ENCODE measurements at regions not wholly inside any gene's neighbourhood (a gene's known extent, or its start where the extent isn't known, plus 50 kb on each side); places are given as distances from the start of the nearest gene placed in this dataset.

DNA sequence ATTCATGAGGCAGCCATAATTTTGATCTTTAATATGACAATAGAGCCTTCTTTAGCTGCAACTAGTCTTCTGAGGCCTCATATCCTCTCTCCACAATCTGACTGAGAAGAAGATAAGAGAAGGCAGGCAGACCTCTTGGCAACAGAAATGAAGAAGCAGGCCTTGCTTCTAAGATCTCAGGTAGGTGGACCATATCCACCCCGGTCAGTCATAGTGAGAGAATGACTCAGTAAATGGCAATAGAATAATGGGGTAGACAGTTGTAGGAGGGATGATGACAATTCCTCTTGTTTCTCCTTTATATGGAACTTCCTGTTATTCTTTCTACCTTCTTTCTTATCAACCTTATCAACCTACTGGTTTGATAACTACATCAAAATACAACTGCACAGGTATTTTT lies 246.7 kb upstream of the G2E3 start:
- H3K4me3 Mint-ChIP-seq = no peak overlapping the region
- H3K4me1 Mint-ChIP-seq = no peaks in the 10 kb centered on the region
- no peaks in the 10 kb centered on the region for H3K36me3 Mint-ChIP-seq (ENCODE audit: low read depth)
- H3K27me3 Mint-ChIP-seq (ENCODE audit: low read depth) = no peaks in the 10 kb centered on the region
- no peak overlapping the region for H3K27ac Mint-ChIP-seq
- TF ChIP-seq, protein P1, sequence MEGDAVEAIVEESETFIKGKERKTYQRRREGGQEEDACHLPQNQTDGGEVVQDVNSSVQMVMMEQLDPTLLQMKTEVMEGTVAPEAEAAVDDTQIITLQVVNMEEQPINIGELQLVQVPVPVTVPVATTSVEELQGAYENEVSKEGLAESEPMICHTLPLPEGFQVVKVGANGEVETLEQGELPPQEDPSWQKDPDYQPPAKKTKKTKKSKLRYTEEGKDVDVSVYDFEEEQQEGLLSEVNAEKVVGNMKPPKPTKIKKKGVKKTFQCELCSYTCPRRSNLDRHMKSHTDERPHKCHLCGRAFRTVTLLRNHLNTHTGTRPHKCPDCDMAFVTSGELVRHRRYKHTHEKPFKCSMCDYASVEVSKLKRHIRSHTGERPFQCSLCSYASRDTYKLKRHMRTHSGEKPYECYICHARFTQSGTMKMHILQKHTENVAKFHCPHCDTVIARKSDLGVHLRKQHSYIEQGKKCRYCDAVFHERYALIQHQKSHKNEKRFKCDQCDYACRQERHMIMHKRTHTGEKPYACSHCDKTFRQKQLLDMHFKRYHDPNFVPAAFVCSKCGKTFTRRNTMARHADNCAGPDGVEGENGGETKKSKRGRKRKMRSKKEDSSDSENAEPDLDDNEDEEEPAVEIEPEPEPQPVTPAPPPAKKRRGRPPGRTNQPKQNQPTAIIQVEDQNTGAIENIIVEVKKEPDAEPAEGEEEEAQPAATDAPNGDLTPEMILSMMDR (IDR thresholded peaks at IDR 0.05; ENCODE audit: unreplicated experiment in 3 of 3) = no peak
- peaks cover 7% of the 10 kb centered on the region for H3K9me3 Mint-ChIP-seq

- TF ChIP-seq, protein P1 (IDR thresholded peaks at IDR 0.05; ENCODE audit: unreplicated experiment in 3 of 3) = no peak
- Mint-ChIP-seq H3K4me1 (no peaks in the 10 kb centered on the region), H3K4me3 (no peak overlapping the region), H3K9me3 (peaks cover 7% of the 10 kb centered on the region), H3K27me3 (ENCODE audit: low read depth) (no peaks in the 10 kb centered on the region), H3K36me3 (ENCODE audit: low read depth) (no peaks in the 10 kb centered on the region), H3K27ac (no peak overlapping the region)
These were observed 241.2 kb upstream of the G2E3 start for GRCh38 chr14:30317729-30318128.

- Mint-ChIP-seq H3K36me3 (ENCODE audit: low read depth) (no peaks in the 10 kb centered on the region), H3K27me3 (ENCODE audit: low read depth) (no peaks in the 10 kb centered on the region), H3K4me1 (no peaks in the 10 kb centered on the region), H3K9me3 (peaks cover 5% of the 10 kb centered on the region), H3K27ac (no peak overlapping the region), H3K4me3 (no peak overlapping the region)
- TF ChIP-seq, protein P1 (IDR thresholded peaks at IDR 0.05; ENCODE audit: unreplicated experiment in 3 of 3) = no peak
These were observed 236.1 kb upstream of the G2E3 start for GRCh38 chr14:30322819-30323218.

DNA sequence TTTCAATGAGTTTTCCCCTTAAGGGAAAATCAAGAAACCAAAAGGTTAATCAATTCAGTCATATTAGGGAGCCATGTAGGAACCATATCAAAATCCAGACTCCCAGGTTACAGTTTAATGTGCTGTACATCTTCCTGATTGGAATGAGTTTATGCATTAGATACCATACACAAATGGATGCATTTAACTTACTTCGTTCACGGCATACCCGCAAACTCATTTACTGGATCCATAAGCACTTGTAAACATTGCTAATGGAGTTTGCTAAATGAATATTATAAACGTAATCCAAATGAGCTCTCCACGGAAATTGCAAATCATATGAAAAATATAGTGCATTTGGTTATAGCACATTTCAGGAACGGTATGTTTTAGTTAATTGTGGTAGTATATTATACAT lies 228.9 kb upstream of the G2E3 start:
- Mint-ChIP-seq H3K36me3 (ENCODE audit: low read depth) (no peaks in the 10 kb centered on the region), H3K4me1 (no peaks in the 10 kb centered on the region), H3K9me3 (no peaks in the 10 kb centered on the region), H3K27me3 (ENCODE audit: low read depth) (no peaks in the 10 kb centered on the region), H3K4me3 (no peak overlapping the region), H3K27ac (no peak overlapping the region)
- TF ChIP-seq, protein P1 (IDR thresholded peaks at IDR 0.05; ENCODE audit: unreplicated experiment in 3 of 3) = no peak

DNA sequence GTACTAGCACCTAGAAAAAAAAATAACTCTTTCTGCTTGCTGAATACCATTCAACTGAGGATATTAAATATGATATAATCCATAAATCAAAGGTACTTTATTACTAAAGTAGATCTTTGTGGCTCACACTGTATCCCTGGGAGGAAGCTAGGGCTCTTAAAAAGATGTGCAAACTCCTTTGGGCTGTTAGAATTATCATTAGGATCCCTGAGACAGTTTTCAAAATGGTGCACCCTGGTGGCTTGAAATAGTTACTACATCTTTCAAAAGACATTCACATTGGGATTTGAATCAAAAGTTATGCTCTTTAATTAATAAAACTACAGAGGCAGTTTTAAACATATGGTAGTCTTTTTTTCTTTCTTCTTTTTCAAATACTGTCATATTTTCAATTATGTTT lies 228.5 kb upstream of the G2E3 start:
- TF ChIP-seq, protein P1 (IDR thresholded peaks at IDR 0.05; ENCODE audit: unreplicated experiment in 3 of 3) = peak in 1 of 3 experiments; percentile 15
- Mint-ChIP-seq H3K9me3 (no peaks in the 10 kb centered on the region), H3K27me3 (ENCODE audit: low read depth) (no peaks in the 10 kb centered on the region), H3K4me1 (no peaks in the 10 kb centered on the region), H3K36me3 (ENCODE audit: low read depth) (no peaks in the 10 kb centered on the region), H3K27ac (no peak overlapping the region), H3K4me3 (no peak overlapping the region)

DNA sequence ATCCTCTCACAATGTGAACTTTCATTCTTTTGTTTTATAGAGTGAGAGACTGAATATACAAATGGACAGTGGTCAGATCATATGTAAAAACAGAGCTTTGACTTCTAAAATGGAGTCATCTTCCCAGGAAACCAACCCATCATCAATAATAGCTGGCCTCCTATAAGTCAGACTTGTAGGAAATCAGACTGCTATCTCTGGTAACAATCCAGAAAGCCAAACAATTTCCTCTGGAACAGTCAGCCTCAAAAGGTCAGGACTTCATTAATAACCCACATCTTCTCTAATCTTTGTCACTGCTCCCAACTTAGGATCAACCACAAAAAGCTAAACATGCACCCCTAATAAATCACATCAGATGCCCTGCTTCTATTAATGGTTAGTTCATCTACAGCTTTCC lies 227.9 kb upstream of the G2E3 start:
- Mint-ChIP-seq H3K4me3 (no peak overlapping the region), H3K27ac (no peak overlapping the region)

More for the DNA sequence above, 227.9 kb upstream of the G2E3 start:
- no peaks in the 10 kb centered on the region for H3K36me3 Mint-ChIP-seq (ENCODE audit: low read depth)
- TF ChIP-seq, protein P1 (IDR thresholded peaks at IDR 0.05; ENCODE audit: unreplicated experiment in 3 of 3) = no peak
- H3K9me3 Mint-ChIP-seq = no peaks in the 10 kb centered on the region
- H3K27me3 Mint-ChIP-seq (ENCODE audit: low read depth) = no peaks in the 10 kb centered on the region
- no peaks in the 10 kb centered on the region for H3K4me1 Mint-ChIP-seq

Measured in nephron (organoid).